Body of pancreas (tissue), 4 donors: ENCODE measurements at regions not wholly inside any gene's neighbourhood (a gene's known extent, or its start where the extent isn't known, plus 50 kb on each side); places are given as distances from the start of the nearest gene placed in this dataset.

Experiments used
- ATAC-seq: fragments of 150-250 bp; one replicate; pipeline ENCODE4 v1.9.1; 2016
- DNase-seq, 4 donors: peaks; one replicate each; pipeline ENCODE4 v3.0.0-alpha.2; 2019
- H3K27ac ChIP-seq, 4 donors: fragments of 200-600 bp; sonication (generic); 1 replicate in 3 of 4; 2 replicates in 1 of 4; pipeline versions ENCODE4 v1.5.1 to v1.6.1; 2016 to 2019; ENCODE audit warnings: mild to moderate bottlenecking in 1 of 4, mixed read lengths in 1 of 4, moderate library complexity in 1 of 4
- H3K27me3 ChIP-seq, 2 donors: fragments of 200-600 bp; sonication (generic); one replicate each; pipeline ENCODE4 v1.6.0; 2016; ENCODE audit warnings: mild to moderate bottlenecking in 1 of 2
- H3K36me3 ChIP-seq, 2 donors: fragments of 200-600 bp; sonication (generic); replicated peaks in 1 of 2; 2 replicates each; pipeline ENCODE4 v1.5.1; 2016; ENCODE audit warnings: low read depth in 2 of 2; ENCODE audit not compliant: insufficient read depth in 1 of 2
- H3K4me1 ChIP-seq: fragments of 200-600 bp; sonication (generic); one replicate; pipeline ENCODE4 v1.6.0; 2016
- H3K4me3 ChIP-seq, 2 donors: fragments of 200-600 bp; sonication (generic); 1 replicate in 1 of 2; 2 replicates in 1 of 2; pipeline ENCODE4 v1.5.1; 2016 to 2019
- H3K9me3 ChIP-seq, 3 donors: fragments of 200-600 bp; sonication (generic); 1 replicate in 2 of 3; 2 replicates in 1 of 3; pipeline ENCODE4 v1.5.1; 2016
- POLR2A ChIP-seq, 3 donors: fragments of 450-650 bp; IDR thresholded peaks; one replicate each; pipeline ENCODE4 v1.6.1; 2016; ENCODE audit warnings: antibody characterized with exemption in 3 of 3, mild to moderate bottlenecking in 2 of 3
- WGBS, 2 donors: methylation state at CpG; one replicate each; pipeline ENCODE4 v1.1.5; 2017; 5-methylcytosine and 5-hydroxymethylcytosine counted together
- intact Hi-C: fragments of 100-400 bp; cut with DNase I; formaldehyde crosslinking; loops from one replicate; pipeline ENCODE4 v1.15.1; 2023
- TF ChIP-seq, protein P1 (sequence below), 7 experiments: fragments of 450-650 bp in 4 of 7; fragments of 200-600 bp in 3 of 7; sonication (generic) in 3 of 7; IDR thresholded peaks; one replicate each; pipeline ENCODE4 v1.5.1; 2016 to 2019; ENCODE audit warnings: antibody characterized with exemption in 7 of 7

DNA sequence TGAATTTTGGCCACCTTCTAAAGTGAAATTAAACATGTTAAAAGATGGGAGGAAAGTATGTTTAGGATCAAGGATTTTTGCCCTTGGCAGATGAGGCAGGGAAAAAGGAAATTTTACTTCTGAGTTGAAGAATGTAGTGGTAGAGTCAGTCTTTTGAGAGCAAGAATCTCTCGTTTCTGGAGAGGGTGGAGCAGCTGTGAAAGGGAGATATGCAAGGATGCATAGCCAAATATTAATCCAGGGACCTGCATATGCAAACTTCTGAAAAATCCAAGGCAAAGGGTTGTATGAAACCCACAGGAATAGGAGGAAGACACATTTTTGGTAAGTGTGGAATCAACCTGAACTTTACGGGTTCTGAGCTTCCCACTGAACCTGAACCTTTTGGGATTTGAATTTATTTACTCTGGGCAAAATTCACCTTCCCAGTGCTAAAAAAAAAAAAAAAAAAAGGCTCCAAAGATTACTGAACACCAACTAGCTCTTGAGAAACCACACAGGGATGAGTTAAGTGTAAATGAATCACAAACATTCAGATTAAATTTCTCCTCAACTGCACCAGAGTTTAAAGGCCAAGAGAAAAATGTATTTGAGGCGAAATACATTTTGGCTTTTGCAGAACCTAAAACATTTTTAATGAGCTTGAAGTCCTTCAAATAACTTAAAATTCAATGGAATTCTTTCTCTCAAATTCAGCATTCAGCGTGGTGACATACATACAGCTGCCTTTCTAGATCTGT is 187.1 kb upstream of the CDKN3 start:
- ATAC-seq, result no peak

DNA sequence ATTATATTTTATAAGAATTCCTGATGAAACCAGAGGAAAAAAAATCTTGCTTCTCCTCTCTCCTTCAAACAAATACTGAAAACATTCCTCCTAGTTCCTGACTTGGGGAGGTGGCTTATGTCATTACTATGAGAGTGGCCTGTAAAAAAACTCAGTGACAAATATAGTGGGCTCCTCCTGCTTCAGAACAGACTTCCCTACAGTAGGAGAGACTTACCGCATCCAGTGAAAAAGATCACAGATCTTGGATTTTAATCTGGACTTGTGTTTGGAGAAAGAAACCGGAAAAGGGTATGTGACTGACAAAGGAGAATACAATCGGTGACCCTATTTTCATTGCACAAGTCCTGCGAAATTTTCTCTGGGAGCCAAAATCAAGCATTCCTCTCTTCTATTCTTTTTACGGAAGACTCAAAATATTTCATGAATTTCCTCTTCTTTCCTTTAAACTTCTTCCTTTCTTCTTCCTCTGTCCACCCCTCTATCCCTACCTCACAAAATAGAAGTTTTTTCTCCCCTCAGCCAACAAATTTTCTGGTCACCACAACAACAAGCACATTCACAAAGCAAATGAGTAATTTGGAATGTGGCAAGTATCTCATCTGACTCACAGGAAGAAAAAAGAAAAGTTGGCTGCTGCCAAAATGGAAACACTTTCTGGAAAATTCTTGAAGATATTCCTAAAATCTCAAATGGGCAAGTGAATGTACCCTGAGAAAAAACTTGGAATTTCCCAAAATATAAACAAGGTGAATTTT is 185.1 kb upstream of the CDKN3 start:
- WGBS, 2 donors, result 86 to 89% methylated on average over 5 of the region's 5 CpGs
- no peak for ATAC-seq
- no peaks in the 10 kb centered on the region for H3K4me1 ChIP-seq
- TF ChIP-seq POLR2A (IDR thresholded peaks at IDR 0.05), result no peak
- TF ChIP-seq, protein P1, sequence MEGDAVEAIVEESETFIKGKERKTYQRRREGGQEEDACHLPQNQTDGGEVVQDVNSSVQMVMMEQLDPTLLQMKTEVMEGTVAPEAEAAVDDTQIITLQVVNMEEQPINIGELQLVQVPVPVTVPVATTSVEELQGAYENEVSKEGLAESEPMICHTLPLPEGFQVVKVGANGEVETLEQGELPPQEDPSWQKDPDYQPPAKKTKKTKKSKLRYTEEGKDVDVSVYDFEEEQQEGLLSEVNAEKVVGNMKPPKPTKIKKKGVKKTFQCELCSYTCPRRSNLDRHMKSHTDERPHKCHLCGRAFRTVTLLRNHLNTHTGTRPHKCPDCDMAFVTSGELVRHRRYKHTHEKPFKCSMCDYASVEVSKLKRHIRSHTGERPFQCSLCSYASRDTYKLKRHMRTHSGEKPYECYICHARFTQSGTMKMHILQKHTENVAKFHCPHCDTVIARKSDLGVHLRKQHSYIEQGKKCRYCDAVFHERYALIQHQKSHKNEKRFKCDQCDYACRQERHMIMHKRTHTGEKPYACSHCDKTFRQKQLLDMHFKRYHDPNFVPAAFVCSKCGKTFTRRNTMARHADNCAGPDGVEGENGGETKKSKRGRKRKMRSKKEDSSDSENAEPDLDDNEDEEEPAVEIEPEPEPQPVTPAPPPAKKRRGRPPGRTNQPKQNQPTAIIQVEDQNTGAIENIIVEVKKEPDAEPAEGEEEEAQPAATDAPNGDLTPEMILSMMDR (IDR thresholded peaks at IDR 0.05), result no peak
- no peaks in the 10 kb centered on the region for H3K9me3 ChIP-seq
- H3K27ac ChIP-seq, result no peak overlapping the region
- no peak overlapping the region for H3K4me3 ChIP-seq
- DNase-seq, result no peak
- no peaks in the 10 kb centered on the region for H3K36me3 ChIP-seq
- H3K27me3 ChIP-seq, result no peaks in the 10 kb centered on the region
- intact Hi-C loops, result no loop called here

More for the DNA sequence above, 187.1 kb upstream of the CDKN3 start:
- H3K9me3 ChIP-seq, result no peaks in the 10 kb centered on the region
- intact Hi-C loops, result no loop called here
- no peaks in the 10 kb centered on the region for H3K27me3 ChIP-seq
- no peak overlapping the region for H3K4me3 ChIP-seq
- no peaks in the 10 kb centered on the region for H3K4me1 ChIP-seq
- WGBS, 2 donors, result 74 to 85% methylated on average over 4 of the region's 4 CpGs
- TF ChIP-seq, protein P1 (IDR thresholded peaks at IDR 0.05), result no peak
- TF ChIP-seq POLR2A (IDR thresholded peaks at IDR 0.05), result no peak
- no peak overlapping the region for H3K27ac ChIP-seq
- no peaks in the 10 kb centered on the region for H3K36me3 ChIP-seq
- DNase-seq, result no peak

DNA sequence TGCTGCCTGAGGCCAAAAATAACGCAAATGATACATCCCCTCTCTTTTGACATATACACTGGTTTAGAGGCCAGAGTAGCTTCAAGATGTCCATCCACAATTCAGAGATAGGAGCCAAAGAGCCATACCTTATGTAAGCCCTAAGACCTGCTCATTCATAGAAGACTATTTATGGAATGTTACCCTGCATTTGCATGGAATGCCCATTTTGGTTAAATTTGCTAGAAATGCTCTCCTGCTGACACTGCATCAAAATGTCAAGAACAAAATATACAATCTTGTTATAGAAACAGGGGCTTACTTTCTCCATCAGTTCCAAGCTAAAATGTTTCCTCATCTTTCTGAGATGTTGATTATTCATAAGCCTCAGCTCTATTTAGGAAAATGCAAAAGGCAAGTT is 183.3 kb upstream of the CDKN3 start:
- no peak overlapping the region for H3K4me3 ChIP-seq
- H3K9me3 ChIP-seq, result no peaks in the 10 kb centered on the region
- H3K4me1 ChIP-seq, result no peaks in the 10 kb centered on the region
- WGBS, 2 donors, result 72 to 80% methylated on average over 1 of the region's 1 CpG
- no peak for DNase-seq
- no peak for TF ChIP-seq POLR2A (IDR thresholded peaks at IDR 0.05)
- TF ChIP-seq, protein P1 (IDR thresholded peaks at IDR 0.05), result no peak
- intact Hi-C loops, result no loop called here
- no peak overlapping the region for H3K27ac ChIP-seq
- no peaks in the 10 kb centered on the region for H3K36me3 ChIP-seq
- H3K27me3 ChIP-seq, result no peaks in the 10 kb centered on the region
- no peak for ATAC-seq

DNA sequence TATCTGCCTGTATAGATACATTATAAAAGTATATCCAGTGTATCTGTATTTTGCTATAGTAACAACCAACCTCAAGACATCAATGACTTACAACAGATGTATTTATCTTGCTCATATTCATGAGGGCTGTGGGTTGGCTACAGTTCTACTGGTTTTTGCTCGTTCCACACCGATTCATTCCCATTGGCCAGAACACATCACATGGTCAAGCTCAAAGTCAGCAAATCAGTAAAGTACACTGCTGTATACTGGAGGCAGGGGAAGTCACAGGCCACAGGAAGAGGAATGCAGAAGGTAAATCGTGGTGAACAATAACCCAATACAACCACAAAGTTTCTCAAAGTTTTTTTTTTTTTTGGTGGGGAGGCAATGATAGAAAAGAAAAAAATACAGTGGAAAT is 180.0 kb upstream of the CDKN3 start:
- TF ChIP-seq, protein P1 (IDR thresholded peaks at IDR 0.05), result no peak
- no peak for TF ChIP-seq POLR2A (IDR thresholded peaks at IDR 0.05)
- intact Hi-C loops, result no loop called here

More for the DNA sequence above, 180.0 kb upstream of the CDKN3 start:
- H3K4me1 ChIP-seq, result peaks cover 12% of the 10 kb centered on the region
- 66 to 73% methylated on average over 3 of the region's 3 CpGs for WGBS, 2 donors
- no peaks in the 10 kb centered on the region for H3K36me3 ChIP-seq
- no peaks in the 10 kb centered on the region for H3K9me3 ChIP-seq
- no peak overlapping the region for H3K4me3 ChIP-seq
- DNase-seq (no peak), ATAC-seq (no peak)
- H3K27ac ChIP-seq, result no peak overlapping the region
- peaks cover 5 to 8% of the 10 kb centered on the region in 2 donors for H3K27me3 ChIP-seq
